GM21423 (cell line): ENCODE measurements at regions not wholly inside any gene's neighbourhood (a gene's known extent, or its start where the extent isn't known, plus 50 kb on each side); places are given as distances from the start of the nearest gene placed in this dataset.
"Not testable (repeated sequence)": the region's sequence is repeated elsewhere in the genome, so short reads cannot be mapped to it uniquely, and the experiment has no call there.

Experiments used
- ATAC-seq: cut with Tn5 transposase; IDR thresholded peaks from one replicate; pipeline ENCODE4 v1.9.1; 2021; ENCODE audit warnings: mild to moderate bottlenecking, moderate library complexity; ENCODE audit not compliant: unreplicated experiment

- no peak for ATAC-seq
These were observed 96.8 kb upstream of the DOCK9 start for GRCh38 chr13:99074693-99075092.

- ATAC-seq: peak; percentile 93
These were observed 97.7 kb upstream of the DOCK9 start for GRCh38 chr13:99075268-99076191.

GRCh38 chr13:99078017-99078771 lies 100.3 kb upstream of the DOCK9 start:
- no peak for ATAC-seq

- no peak for ATAC-seq
These were observed 102.3 kb upstream of the DOCK9 start for GRCh38 chr13:99080131-99080530.

- ATAC-seq: no peak
These were observed 106.1 kb upstream of the DOCK9 start for GRCh38 chr13:99083981-99084380.

GRCh38 chr13:99085139-99085807 lies 107.4 kb upstream of the DOCK9 start:
- ATAC-seq: no peak

- no peak for ATAC-seq
These were observed 108.0 kb upstream of the DOCK9 start for GRCh38 chr13:99085808-99086266.

GRCh38 chr13:99086267-99087097 lies 108.6 kb upstream of the DOCK9 start:
- peak; percentile 42 for ATAC-seq

- ATAC-seq: peak; percentile 78
These were observed 109.5 kb upstream of the DOCK9 start for GRCh38 chr13:99087098-99087953.

- peak; percentile 21 for ATAC-seq
These were observed 110.2 kb upstream of the DOCK9 start for GRCh38 chr13:99087954-99088491.

GRCh38 chr13:99093997-99094396 lies 106.7 kb upstream of the UBAC2 start:
- no peak for ATAC-seq

GRCh38 chr13:99101831-99102230 lies 98.8 kb upstream of the UBAC2 start:
- ATAC-seq: not testable (repeated sequence)

- ATAC-seq: no peak
These were observed 97.1 kb upstream of the UBAC2 start for GRCh38 chr13:99103536-99103935.

GRCh38 chr13:99104396-99104795 lies 96.3 kb upstream of the UBAC2 start:
- ATAC-seq: no peak

GRCh38 chr13:99105160-99105559 lies 95.5 kb upstream of the UBAC2 start:
- ATAC-seq: no peak

GRCh38 chr13:99113351-99113750 lies 87.3 kb upstream of the UBAC2 start:
- ATAC-seq: no peak

- ATAC-seq: no peak
These were observed 82.5 kb upstream of the UBAC2 start for GRCh38 chr13:99118179-99118578.

GRCh38 chr13:99119656-99120055 lies 81.0 kb upstream of the UBAC2 start:
- no peak for ATAC-seq

GRCh38 chr13:99120751-99121150 lies 79.9 kb upstream of the UBAC2 start:
- no peak for ATAC-seq
